ENCODE measurements at regions not wholly inside any gene's neighbourhood (a gene's known extent, or its start where the extent isn't known, plus 50 kb on each side); places are given as distances from the start of the nearest gene placed in this dataset.
A peak's percentile ranks its signal among the peaks of the same experiment; 100 is the strongest.
"Not testable (repeated sequence)": the region's sequence is repeated elsewhere in the genome, so short reads cannot be mapped to it uniquely, and the experiment has no call there.

DNA sequence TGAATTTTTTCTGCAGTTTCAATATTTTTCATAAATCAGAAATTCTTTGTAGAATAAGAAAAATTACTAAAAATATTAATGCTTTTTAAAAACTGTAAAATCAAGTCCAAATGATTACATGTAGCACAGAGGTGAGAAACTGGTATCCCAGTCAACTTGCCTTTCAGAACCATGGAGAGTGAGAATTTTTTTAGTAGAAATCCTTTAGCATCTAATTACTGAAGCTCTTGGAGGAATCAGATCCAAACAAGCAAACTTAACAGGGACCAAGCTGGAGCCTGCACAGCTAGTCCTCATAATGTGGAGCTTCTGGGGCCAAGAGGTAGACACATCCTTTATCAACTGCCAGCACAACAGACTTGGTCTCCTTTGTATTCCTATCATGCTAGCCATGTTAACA is 724.5 kb downstream of the TFAP2A start:
- no peak for DNase-seq

DNA sequence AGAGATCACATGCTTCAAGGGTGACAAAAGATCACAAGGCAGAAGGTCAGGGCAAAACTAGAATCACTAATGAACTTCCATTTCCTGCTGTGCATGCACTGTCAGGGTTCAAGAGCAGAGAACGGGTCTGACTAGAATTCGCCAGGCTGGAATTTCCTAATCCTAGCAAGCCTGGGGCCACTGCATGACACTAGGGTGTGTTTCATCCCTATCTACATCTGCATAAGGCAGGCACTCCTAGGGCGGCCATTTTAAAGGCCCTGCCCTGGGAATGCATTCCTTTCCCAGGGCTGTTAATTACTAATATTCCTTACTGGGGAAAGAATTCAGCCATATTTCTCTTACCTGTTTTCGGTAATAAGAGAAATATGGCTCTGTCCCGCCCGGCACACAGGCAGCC is 734.1 kb downstream of the TFAP2A start:
- DNase-seq = not testable (repeated sequence)

GRCh38 chr6:9675122-9675521 is 739.8 kb downstream of the TFAP2A start:
- peak; percentile 17 for DNase-seq

DNA sequence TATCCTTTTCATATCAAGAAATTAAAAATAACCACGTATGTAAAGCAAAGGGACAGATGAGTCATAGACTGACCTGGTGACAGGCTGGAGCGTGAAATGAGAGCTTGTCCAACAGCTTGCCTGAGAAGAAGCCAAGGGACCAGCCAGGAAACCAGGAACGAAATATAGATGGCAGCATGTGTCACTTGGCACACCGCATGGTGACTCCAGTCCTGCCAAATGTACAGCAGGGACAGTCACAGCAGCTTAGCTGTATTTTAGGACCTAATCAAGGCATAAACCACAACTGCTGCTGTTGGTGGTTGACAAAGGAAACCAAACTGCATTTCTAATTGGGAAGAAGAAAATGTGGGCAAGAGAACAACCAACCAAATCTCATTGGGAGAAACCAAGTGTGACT is 755.0 kb downstream of the TFAP2A start:
- no peak for DNase-seq

GRCh38 chr6:9657994-9658393 is 756.9 kb downstream of the TFAP2A start:
- no peak for DNase-seq

DNA sequence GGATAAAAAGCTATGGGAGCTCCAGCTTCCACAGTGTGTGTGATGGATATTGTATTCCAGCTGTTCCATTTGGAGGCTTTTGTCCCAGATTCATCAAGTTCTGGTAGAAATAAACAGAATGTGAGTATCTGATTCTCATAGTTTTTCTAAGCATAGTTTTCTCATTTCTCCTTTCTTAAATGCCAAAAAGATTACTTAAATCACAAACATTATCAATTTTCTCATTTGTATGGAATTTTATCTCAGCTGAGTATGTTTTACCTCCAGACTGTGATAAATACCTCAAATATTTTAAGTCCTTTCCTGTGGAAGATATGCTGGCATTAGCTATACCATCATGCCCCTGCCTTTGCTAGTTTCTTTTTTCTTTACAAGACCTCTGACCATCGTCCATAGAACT is 767.3 kb downstream of the TFAP2A start:
- no peak for DNase-seq

DNA sequence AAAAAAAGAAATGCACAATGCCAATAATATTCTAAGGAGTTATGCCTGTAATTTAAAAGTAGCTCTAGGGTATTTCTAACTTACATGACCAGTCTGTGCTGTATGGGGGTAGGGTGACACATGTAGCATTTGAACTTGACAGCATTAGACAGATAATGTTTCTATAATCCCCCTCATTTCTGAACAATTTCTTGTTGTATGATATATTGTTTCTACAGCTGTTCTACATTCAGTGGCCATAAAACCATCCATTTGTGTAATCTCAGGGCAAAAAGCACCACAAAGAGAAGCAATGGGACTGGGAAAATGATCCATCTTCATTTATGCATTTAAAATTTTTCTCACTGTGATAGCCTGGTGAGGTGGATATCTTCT is 767.8 kb downstream of the TFAP2A start:
- DNase-seq = peak; percentile 15

GRCh38 chr6:9646342-9647070 is 768.4 kb downstream of the TFAP2A start:
- no peak for DNase-seq

- no peak for DNase-seq
These were observed 776.0 kb downstream of the TFAP2A start for GRCh38 chr6:9638861-9639260.

DNA sequence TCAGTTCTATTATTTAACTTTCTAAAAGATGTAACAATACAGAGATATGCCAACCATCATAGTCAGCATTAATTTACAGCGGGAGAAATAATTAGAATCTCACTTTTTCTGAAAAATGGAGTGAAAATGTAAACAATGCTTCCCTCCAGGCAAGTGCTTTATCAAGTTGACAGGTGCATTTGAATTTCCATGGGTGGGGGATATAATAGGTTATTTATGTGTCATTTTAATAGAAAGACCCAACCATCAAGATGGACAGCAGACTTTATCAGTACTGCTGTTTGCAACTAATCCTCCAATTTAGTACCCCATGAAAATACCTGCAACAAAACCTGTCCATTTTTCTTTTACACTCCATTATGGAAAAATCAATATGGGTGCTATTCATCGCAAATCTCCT is 780.1 kb downstream of the TFAP2A start:
- no peak for DNase-seq

- DNase-seq = no peak
These were observed 782.8 kb downstream of the TFAP2A start for GRCh38 chr6:9632026-9632425.

DNA sequence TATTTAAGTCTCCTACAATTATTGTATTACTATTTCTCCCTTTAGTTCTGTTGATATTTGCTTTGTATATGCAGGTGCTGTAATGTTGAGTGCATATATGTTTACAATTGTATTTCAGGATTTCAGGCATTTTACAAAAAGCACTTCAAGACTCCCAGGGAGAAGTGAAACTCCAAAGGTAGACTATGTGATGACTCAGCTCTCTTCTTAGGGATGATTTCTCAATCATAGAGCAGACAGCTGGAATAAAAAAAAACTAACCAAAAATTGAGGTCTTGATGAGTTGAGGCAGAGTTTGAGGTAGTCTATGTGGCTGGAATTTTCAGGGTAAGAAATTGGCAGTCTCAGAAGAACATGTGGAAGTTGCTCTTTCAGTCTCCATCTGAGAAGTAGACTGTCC is 786.1 kb downstream of the TFAP2A start:
- no peak for DNase-seq

DNA sequence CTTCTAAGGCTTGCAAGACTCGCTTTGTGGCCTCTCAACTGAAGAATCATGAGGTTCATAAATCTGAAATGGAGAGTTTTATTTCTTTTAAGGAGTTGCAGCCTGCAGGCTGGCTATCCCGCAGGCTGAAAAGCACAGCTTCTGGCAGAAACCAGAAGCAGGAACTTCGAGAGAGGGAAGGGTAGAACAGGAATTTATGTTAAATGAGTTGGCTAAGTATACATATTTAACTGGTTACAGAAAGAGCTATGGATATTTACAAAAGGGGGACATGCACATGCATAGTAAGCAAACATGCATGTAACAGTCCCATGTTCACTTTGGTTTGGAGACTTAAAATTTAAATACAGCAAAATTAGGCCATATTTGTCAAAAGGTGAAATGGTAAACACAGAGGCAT is 787.0 kb downstream of the TFAP2A start:
- no peak for DNase-seq

- DNase-seq = no peak
These were observed 790.9 kb downstream of the TFAP2A start for GRCh38 chr6:9623985-9624384.

DNA sequence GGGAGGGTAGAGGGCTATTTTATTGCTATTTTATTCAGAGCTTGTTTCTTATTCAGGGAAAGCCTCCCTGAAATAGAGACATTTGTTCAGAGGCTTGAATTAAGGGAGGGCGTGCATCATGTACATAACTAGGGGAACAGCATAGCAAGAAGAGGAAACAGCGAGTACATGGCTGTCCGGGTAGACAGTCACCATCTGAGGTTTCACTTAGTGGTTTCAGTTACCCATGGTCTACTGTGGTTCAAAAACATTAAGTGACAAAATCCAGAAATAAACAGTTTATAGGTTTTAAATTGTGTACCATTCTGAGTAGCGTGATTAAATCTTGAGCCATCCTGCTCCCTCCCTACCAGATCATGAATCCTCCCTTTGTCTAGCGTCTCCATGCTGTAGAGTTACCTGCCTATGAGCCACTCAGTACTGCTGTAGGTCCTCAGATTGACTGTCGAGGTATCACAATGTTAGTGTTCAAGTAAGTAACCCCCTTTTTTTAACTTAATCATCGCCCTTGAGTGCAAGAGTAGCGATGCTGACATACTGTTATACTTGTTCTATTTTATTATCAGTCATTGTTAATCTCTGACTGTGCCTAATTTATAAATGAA is 791.5 kb downstream of the TFAP2A start:
- no peak for DNase-seq

DNA sequence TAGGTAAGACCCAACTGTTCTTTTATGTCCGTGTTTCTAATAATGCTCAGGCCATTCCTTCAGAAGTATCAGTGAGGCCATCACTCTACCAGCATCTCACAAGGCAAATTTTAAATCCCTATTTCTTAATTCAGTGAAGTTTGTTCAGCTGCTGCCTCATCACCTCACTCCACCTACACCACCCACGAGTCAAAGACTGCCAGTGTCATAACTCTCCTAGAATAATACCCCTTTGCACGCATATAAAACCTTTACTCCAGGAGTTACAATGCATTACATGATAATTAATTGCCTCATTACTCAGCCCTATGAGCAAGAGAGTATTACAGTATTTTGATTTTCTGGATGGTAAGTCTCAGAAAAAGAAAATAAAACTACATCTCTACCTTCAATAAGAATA is 793.6 kb downstream of the TFAP2A start:
- DNase-seq = no peak

DNA sequence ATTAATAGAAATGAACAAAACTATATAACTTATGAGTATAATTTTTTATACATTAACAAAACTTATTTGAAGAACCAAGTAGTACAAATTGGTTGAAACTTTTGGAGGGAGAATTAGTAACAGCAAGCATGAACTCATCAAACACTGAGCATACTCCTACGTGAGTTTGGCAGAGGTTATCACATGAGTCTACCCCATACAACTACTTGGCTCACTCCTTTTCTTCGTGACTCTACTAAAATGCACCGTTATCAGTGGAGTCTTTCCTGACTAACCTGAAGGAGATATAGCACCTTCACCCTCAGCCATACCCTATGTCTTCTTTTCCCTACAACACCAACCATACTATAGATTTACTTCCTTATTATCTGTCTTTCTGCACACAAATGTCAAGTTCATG is 794.2 kb downstream of the TFAP2A start:
- DNase-seq = no peak

DNA sequence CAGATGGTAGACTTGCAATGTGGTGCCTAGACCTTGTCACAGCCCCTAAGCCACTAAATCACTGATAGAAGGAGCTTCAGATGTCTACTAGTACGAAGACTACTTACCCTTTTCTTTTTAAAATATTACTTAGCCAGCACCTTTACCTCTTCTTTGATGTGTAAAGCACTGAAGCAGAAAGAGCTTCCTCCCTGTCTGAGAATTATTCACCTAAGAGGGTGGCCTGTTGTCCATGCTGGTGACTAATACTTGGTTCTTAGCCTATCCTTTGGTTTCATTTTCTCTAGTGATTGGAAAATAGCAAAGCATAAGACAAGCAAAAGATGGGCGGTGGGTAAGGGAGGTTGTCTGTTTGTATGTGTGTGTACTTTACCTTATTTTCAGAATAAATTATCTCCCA is 794.6 kb downstream of the TFAP2A start:
- DNase-seq = no peak

- no peak for DNase-seq
These were observed 800.1 kb downstream of the TFAP2A start for GRCh38 chr6:9614778-9615177.

- DNase-seq = no peak
These were observed 802.4 kb downstream of the TFAP2A start for GRCh38 chr6:9612489-9612888.

- DNase-seq = no peak
These were observed 804.1 kb downstream of the TFAP2A start for GRCh38 chr6:9610620-9611415.

- no peak for DNase-seq
These were observed 808.3 kb downstream of the TFAP2A start for GRCh38 chr6:9606435-9607134.

DNA sequence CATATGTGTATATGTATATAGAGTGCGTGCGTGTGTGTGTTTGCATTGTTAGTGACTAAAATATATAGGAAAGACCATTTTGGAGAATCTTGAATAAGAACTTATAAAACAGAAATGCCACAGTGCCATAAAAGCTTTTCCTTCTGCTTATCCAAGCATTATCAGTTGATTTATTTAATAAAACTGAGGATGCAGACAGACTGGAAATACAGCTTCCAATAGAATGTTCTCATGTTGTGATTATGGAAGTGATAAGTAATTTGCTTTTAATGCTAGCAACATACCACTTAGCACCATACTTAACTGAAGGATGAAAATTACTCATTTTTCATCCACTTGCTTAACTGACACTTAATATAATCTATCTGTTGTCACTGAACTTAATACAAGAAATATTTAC is 820.1 kb downstream of the TFAP2A start:
- DNase-seq = no peak
